Brain pericyte (primary cell): ENCODE measurements at regions not wholly inside any gene's neighbourhood (a gene's known extent, or its start where the extent isn't known, plus 50 kb on each side); places are given as distances from the start of the nearest gene placed in this dataset.

ENCODE experiments used
- DNase-seq: peaks from one replicate; pipeline ENCODE4 v3.0.0-alpha.2; 2012; ENCODE audit warnings: low read depth, low spot score

- no peak for DNase-seq
Observed at GRCh38 chr12:97274386-97274785, 188.2 kb upstream of the RMST start.

- DNase-seq: no peak
Observed at GRCh38 chr12:97275256-97275655, 187.3 kb upstream of the RMST start.

GRCh38 chr12:97275728-97276590 is 186.6 kb upstream of the RMST start:
- no peak for DNase-seq

- no peak for DNase-seq
Observed at GRCh38 chr12:97276661-97277429, 185.8 kb upstream of the RMST start.

GRCh38 chr12:97283297-97283696 is 179.3 kb upstream of the RMST start:
- DNase-seq: no peak

GRCh38 chr12:97288531-97288930 is 174.1 kb upstream of the RMST start:
- no peak for DNase-seq

GRCh38 chr12:97292588-97292987 is 170.0 kb upstream of the RMST start:
- DNase-seq: no peak

- no peak for DNase-seq
Observed at GRCh38 chr12:97293541-97293940, 169.1 kb upstream of the RMST start.

- no peak for DNase-seq
Observed at GRCh38 chr12:97299847-97300246, 162.8 kb upstream of the RMST start.

GRCh38 chr12:97300431-97300830 is 162.2 kb upstream of the RMST start:
- DNase-seq: no peak

- DNase-seq: no peak
Observed at GRCh38 chr12:97300891-97301290, 161.7 kb upstream of the RMST start.

GRCh38 chr12:97301576-97301975 is 161.0 kb upstream of the RMST start:
- DNase-seq: no peak

GRCh38 chr12:97305651-97306050 is 157.0 kb upstream of the RMST start:
- no peak for DNase-seq

GRCh38 chr12:97306147-97306546 is 156.5 kb upstream of the RMST start:
- no peak for DNase-seq

- DNase-seq: peak; percentile 5
Observed at GRCh38 chr12:97308576-97309198, 153.9 kb upstream of the RMST start.

GRCh38 chr12:97309921-97310320 is 152.7 kb upstream of the RMST start:
- DNase-seq: no peak

- no peak for DNase-seq
Observed at GRCh38 chr12:97312570-97313135, 150.0 kb upstream of the RMST start.

GRCh38 chr12:97313471-97314190 is 149.0 kb upstream of the RMST start:
- DNase-seq: no peak

GRCh38 chr12:97316321-97316720 is 146.3 kb upstream of the RMST start:
- no peak for DNase-seq

- DNase-seq: no peak
Observed at GRCh38 chr12:97321621-97322020, 141.0 kb upstream of the RMST start.

GRCh38 chr12:97322388-97322787 is 140.2 kb upstream of the RMST start:
- no peak for DNase-seq
